GM19455 (cell line): ENCODE measurements at regions not wholly inside any gene's neighbourhood (a gene's known extent, or its start where the extent isn't known, plus 50 kb on each side); places are given as distances from the start of the nearest gene placed in this dataset.
"Not testable (repeated sequence)": the region's sequence is repeated elsewhere in the genome, so short reads cannot be mapped to it uniquely, and the experiment has no call there.

Experiments
- ATAC-seq: cut with Tn5 transposase; IDR thresholded peaks from one replicate; pipeline ENCODE4 v1.9.1; 2021; ENCODE audit not compliant: unreplicated experiment

DNA sequence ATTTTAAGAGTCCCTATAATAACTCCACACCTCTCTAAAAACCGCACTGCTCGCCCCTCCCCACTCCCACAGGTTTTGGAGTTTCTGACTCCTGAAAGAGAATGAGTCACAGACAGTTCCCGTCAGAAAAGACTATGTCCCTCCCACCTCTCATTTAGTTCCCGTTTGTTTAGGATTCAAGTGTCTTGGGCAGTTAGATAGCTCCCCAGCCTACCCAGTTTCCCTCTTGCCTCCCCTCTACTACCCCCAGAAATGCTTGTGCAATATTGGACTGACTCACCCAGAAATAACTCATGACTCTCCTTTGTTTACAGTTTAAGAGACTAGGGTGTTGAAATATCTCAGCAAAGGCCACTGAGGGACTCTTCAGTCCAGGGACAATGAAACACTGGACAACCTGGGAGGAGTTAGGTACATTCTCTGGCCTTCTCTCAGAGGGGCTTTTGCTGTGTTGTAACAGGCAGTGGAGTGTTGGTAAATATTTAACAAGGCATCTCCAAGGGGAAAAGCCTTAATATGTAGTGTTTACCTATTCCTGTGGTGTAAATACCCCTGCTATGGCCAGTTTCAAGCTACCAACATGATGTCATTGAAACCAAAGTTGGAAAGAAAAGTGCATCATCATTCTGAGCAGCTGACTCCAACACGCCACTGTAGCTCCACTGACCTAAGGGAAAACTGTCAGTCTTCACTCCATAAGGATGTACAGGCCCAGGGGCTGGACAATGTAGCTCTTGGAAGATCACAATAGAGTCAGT is 96.1 kb upstream of the CHD2 start:
- no peak for ATAC-seq

GRCh38 chr15:92804610-92804936 is 95.6 kb upstream of the CHD2 start:
- not testable (repeated sequence) for ATAC-seq

DNA sequence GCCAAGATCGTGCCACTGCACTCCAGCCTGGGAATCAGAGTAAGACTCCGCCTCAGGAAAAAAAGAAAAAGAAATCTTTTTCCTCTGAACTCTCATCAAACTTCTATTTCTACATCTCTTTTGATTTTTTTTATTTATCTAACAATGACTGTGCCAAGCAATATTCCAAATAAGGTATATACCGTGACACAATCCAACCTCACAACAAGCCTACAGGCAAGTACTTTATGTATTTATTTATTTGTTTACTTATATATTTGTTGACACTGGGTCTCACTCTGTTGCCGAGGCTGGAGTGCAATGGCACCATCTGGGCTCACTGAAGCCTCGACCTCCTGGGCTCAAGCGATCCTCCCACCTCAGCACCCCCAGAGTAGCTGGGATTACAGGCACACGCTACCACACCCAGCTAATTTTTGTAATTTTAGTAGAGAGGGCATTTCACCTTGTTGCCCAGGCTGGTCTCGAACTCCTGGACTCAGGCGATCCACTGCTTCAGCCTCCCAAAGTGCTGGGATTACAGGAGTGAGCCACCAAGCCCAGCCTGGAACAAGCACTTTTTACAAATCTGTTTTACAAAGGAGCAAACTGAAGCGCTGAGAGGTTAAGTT is 94.9 kb upstream of the CHD2 start:
- no peak for ATAC-seq

- not testable (repeated sequence) for ATAC-seq
These were observed 94.0 kb upstream of the CHD2 start for GRCh38 chr15:92806171-92806570.

GRCh38 chr15:92806763-92807162 is 93.4 kb upstream of the CHD2 start:
- ATAC-seq = no peak

DNA sequence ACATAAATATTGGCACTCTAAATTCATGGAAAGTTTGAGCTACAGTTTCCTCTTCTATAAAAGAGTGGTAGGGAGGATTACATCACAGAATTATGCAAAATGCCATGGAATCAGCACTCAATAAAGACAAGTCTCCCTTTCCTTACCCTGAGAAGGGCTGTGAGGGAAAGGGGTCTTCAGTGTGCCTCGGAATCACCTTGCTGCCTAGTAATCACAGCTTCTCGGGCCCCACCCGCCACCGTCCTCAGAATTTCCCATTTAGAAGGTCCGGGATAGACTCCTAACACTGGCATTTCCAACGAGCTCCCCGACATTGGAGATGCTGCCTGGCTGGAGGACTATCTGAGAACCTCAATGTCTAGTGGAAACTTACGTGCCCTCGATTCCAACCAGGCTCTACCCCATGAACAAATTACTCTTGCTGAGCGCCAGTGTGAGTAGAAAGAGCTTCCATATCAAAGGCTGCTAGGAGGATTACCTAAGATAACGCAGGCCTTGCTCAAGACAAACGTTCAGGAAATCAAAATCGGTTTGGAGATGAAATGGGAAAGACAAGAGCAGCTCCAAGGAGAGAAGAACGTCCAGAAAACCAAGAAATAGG is 92.1 kb upstream of the CHD2 start:
- ATAC-seq = no peak

GRCh38 chr15:92808598-92809063 is 91.5 kb upstream of the CHD2 start:
- ATAC-seq = peak; percentile 23

DNA sequence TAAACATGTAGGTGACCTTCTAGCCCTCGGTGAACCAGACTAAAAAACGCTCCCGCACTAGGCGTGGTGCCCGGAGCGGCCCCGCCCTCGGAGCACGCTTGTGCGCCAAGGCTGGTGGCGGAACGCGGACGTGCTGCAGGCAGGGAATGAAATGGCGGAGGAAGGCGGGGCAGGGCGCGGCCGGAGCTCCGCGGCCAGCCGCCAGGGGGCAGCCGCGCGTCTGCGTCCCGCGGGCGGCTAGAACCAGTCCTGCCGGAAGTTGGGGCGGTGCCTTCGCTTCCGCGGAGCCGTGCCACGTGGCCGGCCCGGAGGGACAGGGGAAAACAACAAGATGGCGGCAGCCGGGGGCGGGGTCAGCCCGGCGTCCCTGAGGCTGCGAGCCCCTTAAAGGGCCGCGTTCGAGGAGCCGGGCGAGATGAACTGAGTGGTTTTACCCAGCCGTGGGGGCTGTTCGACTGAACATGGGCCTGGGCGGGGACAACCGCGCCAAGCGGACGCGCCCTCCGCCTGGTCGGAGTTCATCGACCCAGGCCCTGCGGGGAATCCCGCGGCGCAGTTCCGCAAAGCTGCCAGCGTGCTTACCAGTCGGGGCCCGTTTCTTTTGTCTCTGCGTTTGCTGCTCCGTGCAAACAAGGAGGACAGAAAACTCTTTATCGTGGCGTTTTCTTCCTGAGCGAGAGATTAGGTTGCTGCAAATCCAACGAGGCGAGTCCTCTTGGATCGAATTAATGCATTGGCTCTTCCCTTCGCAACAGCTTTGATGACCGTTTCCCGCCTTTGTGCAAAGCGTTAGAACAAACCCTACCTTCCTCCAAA is 90.9 kb upstream of the CHD2 start:
- ATAC-seq = peak; percentile 84

DNA sequence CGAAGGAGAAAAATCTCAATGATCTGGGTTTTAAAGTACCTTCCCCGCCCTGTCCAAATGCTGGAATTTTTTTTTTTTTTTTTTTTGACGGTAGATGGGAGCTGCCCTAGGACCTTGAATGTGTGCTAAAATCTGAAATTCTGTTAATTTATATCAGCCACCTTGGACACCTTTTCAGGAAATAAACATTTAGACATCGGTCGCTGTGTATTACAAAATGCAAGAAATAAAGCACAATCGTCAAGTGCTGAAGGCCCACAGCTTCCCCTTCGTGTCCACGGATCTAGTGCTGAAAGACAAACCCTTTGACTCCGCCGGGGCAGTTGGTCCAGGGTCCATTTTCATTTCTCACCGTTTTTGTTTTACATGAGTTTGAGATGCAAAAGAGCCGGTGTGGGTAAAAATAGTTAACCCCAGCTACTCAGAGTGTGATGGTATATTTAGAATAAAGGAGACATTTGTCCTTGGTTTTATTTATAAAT is 90.2 kb upstream of the CHD2 start:
- ATAC-seq = no peak

DNA sequence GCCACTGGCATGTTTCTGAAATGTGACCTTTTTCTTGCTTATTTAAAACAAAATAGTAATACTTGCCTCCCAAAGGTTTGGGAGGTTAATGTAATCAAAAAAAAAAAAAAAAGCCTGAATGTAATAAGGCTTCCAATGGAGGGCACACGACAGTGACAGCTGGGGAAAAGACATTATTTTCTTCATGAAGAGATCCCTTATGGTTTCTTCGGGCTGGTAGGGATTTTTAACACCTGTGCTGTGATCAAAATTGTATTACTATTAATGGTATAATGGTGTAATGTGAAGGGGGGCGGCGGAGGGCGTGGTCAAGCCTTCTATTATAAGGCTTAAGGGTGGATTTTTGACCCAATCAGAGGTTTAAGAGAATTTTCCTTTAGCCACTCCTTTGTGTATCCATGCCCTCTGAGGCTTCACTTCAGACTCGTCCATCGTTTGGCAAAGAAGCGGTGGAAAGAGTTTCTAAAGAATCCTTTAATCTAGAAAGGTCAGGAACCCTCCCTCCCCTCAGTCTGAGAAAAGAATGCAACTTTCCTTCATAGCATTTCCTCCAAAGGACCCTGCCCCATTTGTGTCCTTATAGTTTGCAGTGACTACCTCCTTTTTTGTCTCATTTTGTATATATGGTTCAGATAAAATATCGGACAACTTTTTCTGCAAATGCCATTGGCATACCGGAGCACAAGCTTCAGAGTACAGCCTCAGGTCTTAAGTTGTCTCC is 89.5 kb upstream of the CHD2 start:
- no peak for ATAC-seq

DNA sequence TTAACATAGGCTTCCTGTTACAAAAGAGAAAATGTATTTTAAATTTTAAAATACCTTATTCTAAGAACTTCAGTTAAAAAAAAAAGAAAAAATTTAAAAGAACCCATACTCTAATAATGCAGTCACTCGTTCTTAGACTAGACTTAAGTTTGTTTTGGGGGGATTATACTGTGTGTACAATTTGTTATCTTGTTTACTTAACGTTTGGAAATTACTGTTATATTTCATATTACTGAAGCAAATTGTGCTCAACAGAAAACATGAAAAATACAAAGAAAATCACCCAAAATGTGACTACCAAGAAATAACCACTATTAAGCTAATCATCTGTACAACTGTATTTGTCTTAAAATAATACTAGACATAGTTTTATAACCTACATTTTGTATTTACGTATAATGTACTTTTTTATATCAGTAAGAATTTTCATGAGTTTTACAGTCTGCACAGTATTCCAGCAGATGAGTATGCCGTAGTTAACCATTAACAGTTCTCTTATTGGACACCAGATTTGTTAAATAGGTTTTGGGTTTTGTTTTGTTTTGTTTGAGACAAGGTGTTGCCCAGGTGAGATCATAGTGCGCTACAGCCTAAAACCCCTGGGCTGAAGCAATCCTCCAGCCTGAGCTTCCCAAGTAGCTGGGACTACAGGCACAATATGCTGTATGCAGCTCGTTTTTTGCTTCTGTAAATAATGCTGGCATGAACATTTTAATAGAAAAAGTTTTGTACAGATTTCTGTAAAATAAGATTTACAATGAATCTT is 88.8 kb upstream of the CHD2 start:
- no peak for ATAC-seq

- no peak for ATAC-seq
These were observed 87.9 kb upstream of the CHD2 start for GRCh38 chr15:92812271-92812670.

- no peak for ATAC-seq
These were observed 86.6 kb upstream of the CHD2 start for GRCh38 chr15:92813485-92813884.

GRCh38 chr15:92817339-92817886 is 82.7 kb upstream of the CHD2 start:
- no peak for ATAC-seq

DNA sequence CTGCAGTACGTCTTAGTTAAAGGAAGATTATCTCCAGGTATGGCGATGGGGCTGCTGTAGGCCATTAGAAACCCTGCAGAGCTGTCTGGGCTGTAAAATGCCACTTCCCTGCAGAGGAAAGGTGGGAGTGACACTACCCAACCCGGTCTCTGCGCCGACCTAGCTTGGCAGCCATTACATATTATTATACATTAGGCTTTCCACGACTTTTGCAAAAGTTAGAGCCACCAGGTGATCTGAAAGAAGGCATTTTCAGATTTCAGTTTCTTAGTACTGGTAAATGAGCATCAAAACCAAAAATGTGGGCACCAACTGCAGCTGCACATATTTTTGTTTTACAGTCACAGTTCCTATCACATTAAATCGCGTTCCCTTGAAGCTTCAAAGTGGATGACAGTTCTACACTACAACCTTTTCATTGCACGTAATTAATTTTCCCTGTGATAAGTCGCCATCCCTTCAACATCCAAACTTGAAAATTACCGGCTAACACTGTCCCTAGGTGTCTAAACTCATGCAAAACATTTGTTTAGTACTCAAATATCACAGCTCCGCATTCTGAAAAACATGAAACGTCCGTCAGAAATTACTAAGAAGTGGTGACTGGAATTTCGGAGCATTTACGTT is 81.4 kb upstream of the CHD2 start:
- no peak for ATAC-seq

DNA sequence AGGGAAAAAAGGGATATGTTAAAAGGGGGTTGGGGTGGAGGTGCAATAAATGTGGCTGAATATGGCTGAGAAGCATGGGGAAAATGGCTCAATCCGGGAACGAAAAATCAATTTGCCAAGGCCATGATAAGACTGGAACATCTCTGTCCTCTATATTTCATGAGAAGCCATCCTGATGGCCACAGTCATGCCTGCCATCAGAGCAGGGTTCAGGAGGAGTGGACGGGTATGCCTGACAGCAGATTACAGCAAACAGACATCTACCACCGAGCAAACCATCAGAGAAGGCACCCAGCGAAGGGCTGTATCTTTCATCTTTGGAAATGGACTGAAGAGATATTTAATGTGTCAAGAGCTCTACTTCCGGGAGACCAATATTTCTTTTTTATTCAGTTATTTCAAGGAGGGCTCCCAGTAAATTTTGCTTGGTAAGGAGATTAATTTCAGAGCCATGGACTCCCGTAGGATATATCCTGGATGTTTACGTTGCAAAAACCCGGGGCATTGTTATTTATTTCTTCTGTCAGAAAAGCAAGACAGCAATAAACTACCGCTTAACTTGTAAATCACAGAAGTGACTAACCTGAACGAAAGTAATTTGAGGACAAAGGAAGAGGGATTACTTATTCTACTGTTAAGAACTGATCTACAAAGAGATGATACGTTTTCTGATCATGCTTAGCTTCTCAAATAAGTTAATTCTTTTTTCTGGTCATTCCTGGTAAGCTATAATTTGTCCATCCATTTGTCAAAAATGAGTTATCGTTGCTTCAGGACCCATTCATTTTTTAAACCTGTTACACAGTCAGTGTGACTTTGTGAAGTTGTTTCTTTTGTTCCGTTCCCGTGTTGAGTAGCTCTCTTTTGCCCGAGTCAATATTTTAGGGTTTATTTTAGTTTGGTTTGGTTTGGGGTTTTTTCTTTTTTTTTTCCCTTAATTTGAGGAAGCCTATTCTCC is 80.6 kb upstream of the CHD2 start:
- ATAC-seq = no peak

DNA sequence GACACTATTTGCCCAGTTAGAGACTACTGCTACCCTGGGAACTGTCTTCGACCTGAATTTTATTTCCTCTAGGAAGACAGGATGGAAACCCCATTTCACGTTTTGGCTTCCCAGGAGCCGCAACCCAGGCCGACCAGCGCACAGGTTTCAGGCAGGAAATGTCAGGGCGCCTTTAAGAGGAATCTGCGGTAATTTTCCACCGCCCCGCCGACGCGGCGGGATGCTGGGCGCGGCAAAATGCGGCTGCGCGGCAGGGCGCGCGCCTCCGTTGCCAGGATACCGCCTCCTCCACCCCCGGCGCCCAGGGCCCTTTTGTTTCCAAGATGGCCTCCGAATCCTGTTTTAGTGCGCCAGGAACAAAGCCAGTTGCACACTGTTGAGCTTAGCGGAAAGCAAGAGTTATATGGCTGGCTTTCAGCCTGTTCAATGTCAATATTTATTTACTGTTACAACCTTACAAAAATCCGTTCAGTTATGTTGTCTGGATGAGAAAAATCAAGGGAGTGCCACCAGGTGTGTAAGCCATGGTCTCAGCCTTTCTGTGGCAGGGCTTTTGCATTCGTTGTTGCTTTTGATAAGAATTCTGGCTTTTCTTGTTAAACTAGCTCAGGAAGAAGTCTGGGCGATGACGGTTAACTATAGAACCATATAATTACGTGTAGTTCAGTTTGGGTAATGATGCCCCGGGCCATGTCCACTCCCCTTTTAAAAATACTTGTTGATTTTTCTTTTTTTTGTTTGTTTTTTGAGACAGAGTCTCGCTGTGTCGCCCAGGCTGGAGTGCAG is 79.7 kb upstream of the CHD2 start:
- ATAC-seq = peak; percentile 87
